ENCODE measurements at regions not wholly inside any gene's neighbourhood (a gene's known extent, or its start where the extent isn't known, plus 50 kb on each side); places are given as distances from the start of the nearest gene placed in this dataset.

DNA sequence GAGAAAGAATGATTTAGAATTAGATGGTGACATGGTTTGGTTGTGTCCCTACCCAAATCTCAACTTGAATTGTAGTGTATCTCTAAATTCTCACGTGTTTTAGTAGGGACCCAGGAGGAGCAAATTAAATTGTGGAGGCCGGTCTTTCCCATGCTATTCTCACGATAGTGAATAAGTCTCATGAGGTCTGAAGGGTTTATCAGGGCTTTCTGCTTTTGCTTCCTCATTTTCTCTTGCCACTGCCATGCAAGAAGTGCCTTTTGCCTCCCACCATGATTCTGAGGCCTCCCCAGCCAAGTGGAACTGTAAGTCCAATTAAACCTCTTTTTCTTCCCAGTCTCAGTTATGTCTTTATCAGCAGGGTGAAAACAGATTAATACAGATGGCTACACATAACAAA is 167.4 kb upstream of the SVIL start (continued):
- TF ChIP-seq IRF9 (CRISPR knock-in tag; IDR thresholded peaks at IDR 0.05; ENCODE audit: borderline replicate concordance), result no peak

GRCh38 chr10:29798921-29799690 is 164.3 kb upstream of the SVIL start:
- ChIA-PET POLR2A (no interaction called here), CTCF (ENCODE audit: low intra/inter-chr PET ratio, low total read pairs) (no interaction called here)
- H3K9ac ChIP-seq (ENCODE audit: insufficient read depth, low read depth, low read length), result no peak overlapping the region
- no peak overlapping the region for H3K4me3 ChIP-seq (replicated peaks in 1 of 3; ENCODE audit: insufficient read depth in 1 of 3, low read depth in 2 of 3, low read length in 3 of 3)
- no peaks in the 10 kb centered on the region for H3K36me3 ChIP-seq (replicated peaks in 1 of 2; ENCODE audit: control insufficient read depth in 1 of 2, insufficient read depth in 2 of 2, low read length in 2 of 2)
- H3K9me3 ChIP-seq (ENCODE audit: low read length), result no peaks in the 10 kb centered on the region
- H3K27me3 ChIP-seq (ENCODE audit: control insufficient read depth in 1 of 2, insufficient read depth in 2 of 2, low read length in 2 of 2), result no peaks in the 10 kb centered on the region
- no peak overlapping the region for H3K4me2 ChIP-seq (ENCODE audit: low read depth, low read length)
- no peaks in the 10 kb centered on the region for H3K79me2 ChIP-seq (ENCODE audit: insufficient read depth, low read length)
- intact Hi-C loops (cut with micrococcal nuclease; ENCODE audit: unreplicated experiment), result no loop called here
- no peak overlapping the region for H3K27ac ChIP-seq (ENCODE audit: extremely low read length, insufficient read depth, low read length)
- TF ChIP-seq MIER3 (CRISPR knock-in tag; IDR thresholded peaks at IDR 0.05; ENCODE audit: borderline replicate concordance), result no peak
- TF ChIP-seq ZFP82 (CRISPR knock-in tag; IDR thresholded peaks at IDR 0.05; ENCODE audit: borderline replicate concordance), result no peak
- TF ChIP-seq, protein P1, sequence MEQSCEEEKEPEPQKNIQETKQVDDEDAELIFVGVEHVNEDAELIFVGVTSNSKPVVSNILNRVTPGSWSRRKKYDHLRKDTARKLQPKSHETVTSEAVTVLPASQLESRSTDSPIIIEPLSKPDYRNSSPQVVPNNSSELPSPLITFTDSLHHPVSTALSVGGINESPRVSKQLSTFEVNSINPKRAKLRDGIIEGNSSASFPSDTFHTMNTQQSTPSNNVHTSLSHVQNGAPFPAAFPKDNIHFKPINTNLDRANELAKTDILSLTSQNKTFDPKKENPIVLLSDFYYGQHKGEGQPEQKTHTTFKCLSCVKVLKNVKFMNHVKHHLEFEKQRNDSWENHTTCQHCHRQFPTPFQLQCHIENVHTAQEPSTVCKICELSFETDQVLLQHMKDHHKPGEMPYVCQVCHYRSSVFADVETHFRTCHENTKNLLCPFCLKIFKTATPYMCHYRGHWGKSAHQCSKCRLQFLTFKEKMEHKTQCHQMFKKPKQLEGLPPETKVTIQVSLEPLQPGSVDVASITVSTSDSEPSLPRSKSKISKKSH (CRISPR knock-in tag; IDR thresholded peaks at IDR 0.05; ENCODE audit: borderline replicate concordance), result no peak
- TF ChIP-seq CERS6 (CRISPR knock-in tag; IDR thresholded peaks at IDR 0.05), result no peak
- no peak overlapping the region for H2AFZ ChIP-seq (ENCODE audit: low read length)
- no peaks in the 10 kb centered on the region for H4K20me1 ChIP-seq (ENCODE audit: insufficient read depth, low read length)
- 59% methylated on average over 6 of the region's 6 CpGs for whole genome bisulfite sequencing (ENCODE audit: low lambda C conversion rate)
- BruUV-seq (replicated peaks), result no TSS peak
- FAIRE-seq (no peak), DNase-seq (ENCODE audit: low spot score) (no peak), ATAC-seq (no peak)
- in situ Hi-C loops (cut with HindIII; ENCODE audit: extremely low pct_ligation_motif_present, low pct_unique_long_range_greater_than_20kb), result no loop called here
- H3K4me1 ChIP-seq (ENCODE audit: insufficient read depth, low read length), result peaks cover 9% of the 10 kb centered on the region
